Omental fat pad (tissue), 3 donors: ENCODE measurements at regions not wholly inside any gene's neighbourhood (a gene's known extent, or its start where the extent isn't known, plus 50 kb on each side); places are given as distances from the start of the nearest gene placed in this dataset.
"Not testable (repeated sequence)": the region's sequence is repeated elsewhere in the genome, so short reads cannot be mapped to it uniquely, and the experiment has no call there.

Source experiments
- ATAC-seq: fragments of 150-250 bp; one replicate; pipeline ENCODE4 v1.9.1; 2016; ENCODE audit warnings: mild to moderate bottlenecking, moderate library complexity; ENCODE audit not compliant: low FRiP score
- DNase-seq: peaks from one replicate; pipeline ENCODE4 v3.0.0-alpha.2; 2019; ENCODE audit warnings: low spot score
- TF ChIP-seq, protein P1 (sequence below), 3 donors: fragments of 450-650 bp; IDR thresholded peaks; one replicate each; pipeline ENCODE4 v1.5.1; 2016 to 2017; ENCODE audit warnings: antibody characterized with exemption in 3 of 3, mild to moderate bottlenecking in 3 of 3, moderate library complexity in 2 of 3

DNA sequence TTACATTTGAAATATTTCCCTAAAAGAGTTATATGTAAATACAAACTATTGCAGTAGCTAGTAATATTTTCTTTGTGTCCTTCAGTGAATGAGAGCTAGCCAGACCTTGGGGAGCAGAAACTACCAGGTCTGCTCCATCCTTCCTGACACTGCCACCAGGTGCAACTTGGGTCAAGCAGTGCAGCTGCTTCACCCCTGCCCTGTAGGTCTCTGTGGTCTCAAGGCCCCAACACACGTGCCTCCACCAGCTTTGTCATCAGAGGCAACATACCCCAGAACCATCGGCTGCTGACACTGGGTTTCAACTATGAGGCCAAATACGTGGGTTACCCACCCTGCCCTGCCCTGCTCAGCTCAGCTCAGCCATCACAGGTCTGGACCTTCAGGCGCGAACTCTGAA is 181.6 kb downstream of the FCRL5 start:
- ATAC-seq (no peak), DNase-seq (no peak)
- TF ChIP-seq, protein P1, sequence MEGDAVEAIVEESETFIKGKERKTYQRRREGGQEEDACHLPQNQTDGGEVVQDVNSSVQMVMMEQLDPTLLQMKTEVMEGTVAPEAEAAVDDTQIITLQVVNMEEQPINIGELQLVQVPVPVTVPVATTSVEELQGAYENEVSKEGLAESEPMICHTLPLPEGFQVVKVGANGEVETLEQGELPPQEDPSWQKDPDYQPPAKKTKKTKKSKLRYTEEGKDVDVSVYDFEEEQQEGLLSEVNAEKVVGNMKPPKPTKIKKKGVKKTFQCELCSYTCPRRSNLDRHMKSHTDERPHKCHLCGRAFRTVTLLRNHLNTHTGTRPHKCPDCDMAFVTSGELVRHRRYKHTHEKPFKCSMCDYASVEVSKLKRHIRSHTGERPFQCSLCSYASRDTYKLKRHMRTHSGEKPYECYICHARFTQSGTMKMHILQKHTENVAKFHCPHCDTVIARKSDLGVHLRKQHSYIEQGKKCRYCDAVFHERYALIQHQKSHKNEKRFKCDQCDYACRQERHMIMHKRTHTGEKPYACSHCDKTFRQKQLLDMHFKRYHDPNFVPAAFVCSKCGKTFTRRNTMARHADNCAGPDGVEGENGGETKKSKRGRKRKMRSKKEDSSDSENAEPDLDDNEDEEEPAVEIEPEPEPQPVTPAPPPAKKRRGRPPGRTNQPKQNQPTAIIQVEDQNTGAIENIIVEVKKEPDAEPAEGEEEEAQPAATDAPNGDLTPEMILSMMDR (IDR thresholded peaks at IDR 0.05), result no peak

DNA sequence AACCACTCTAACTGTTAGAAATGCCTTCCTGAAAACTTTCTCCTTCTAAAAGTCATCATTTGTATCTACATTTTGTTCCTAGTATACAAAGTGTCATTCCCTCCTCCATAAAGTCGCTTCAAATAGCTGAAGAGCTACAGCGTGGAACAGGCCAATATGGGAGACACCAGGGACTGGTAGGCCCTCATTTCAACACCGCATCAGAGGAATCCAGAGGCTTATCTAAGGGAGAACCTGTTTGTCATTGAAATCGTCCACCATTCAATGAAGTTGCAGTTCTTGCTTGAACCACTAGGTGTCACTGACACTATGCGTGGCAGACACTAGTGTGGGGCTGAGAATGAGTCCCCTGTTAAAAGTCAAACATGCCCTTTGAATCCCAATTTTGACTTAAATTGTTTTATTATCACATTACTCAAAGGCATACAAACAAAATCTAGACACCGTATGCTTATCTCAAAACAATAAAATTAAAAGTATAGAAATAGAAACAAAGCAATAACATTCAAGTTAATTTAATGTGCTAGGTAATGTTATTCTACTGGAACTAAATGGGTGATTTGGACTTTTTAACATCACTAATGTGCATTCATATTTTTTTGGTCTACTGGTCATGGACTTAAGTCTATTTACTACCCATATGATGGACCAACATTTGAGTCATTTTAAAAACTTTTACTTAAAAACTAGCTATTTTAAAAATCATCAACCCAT is 182.3 kb downstream of the FCRL5 start:
- ATAC-seq (peak; percentile 57), DNase-seq (no peak)
- TF ChIP-seq, protein P1 (IDR thresholded peaks at IDR 0.05), result peak in 2 of 3 donors; percentile 33 to 71

DNA sequence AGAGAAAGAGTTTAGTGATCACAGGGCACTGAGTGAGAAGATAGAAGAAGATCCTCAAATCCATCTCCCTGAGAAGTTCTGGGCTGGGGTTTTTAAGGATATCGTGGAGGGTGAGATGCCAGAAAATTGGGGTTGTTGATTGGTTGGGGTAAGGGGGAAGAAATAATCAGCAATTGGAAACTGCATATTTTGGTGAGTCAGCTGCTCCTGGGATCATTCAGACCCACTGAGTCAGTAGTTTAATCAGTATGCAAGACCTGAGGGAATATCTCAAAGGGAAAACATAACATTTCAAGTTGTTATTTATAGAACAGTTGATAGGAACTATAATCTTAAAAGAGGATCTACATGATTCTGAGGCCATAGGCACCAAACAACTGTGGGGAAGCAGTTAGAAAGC is 183.4 kb downstream of the FCRL5 start:
- not testable (repeated sequence) for DNase-seq, ATAC-seq

DNA sequence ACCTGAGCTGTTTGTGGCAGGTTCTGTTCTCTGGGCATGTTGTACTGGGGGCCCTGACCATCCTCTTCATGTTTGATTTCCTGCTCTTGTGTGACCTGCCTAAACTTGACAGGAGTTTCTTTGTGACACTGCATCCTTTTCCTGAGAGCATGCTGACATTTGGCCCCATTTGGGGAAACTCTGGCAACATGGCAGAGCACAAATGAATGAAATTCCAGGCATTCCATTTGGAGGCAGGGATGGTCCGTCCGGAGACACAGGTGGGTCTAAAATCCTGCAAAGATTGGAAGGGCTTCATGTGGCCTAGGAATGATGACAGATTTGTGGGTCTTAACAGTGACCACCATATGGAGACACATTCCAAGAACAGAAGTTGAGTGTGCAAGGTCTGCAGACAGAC is 184.0 kb downstream of the FCRL5 start:
- no peak for DNase-seq
- ATAC-seq, result no peak
- TF ChIP-seq, protein P1 (IDR thresholded peaks at IDR 0.05), result no peak

DNA sequence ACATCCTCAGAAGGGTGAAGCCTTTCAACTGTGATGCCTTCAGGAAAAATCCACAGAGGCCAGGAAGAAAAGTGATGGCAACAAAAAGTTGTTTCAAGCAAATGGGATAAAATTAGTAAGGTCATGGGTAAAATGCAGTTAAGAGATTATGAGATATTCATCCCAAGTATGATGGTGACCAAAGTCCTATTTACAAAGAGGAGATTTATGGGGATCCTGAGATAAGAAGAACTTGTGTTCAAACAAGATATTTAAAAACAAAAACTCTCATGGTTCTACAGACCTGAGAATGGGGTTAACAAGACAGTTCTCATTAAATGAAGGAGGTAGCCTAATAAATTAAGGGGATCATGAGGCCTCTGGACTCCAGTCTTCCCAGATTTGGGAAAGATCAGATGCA is 184.4 kb downstream of the FCRL5 start:
- no peak for DNase-seq
- TF ChIP-seq, protein P1 (IDR thresholded peaks at IDR 0.05), result no peak
- ATAC-seq, result no peak

DNA sequence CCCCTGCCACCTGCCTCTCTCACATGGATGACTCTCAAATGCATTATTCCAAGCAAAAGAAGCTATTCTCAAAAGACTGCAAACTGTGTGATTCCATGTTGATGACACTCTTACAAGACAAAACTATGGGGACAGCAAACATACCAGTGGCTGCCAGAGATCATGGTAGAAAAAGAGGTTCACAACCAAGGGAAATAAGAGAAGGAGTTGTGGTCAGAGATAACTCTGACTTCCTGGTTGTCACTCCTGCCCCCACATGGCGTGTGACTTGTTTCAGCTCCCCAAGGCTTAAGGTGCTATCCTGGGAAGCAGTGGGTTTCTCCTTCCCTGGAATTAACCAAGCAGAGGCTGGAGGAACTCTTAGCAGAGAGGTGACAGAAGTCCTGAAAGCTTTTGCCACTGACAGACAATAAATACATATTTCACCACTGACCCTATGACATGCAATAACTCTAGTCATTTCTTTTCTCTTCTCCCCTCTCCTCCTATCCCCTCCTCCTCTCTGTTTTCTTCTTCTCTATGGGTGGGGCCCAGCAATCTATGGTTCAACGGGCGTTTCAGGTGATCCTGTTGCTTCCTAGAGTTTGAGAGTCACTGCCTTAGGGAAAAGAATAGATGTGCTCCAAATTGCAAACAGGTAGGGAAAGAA is 185.1 kb downstream of the FCRL5 start:
- DNase-seq, result no peak
- TF ChIP-seq, protein P1 (IDR thresholded peaks at IDR 0.05), result no peak
- ATAC-seq, result no peak

DNA sequence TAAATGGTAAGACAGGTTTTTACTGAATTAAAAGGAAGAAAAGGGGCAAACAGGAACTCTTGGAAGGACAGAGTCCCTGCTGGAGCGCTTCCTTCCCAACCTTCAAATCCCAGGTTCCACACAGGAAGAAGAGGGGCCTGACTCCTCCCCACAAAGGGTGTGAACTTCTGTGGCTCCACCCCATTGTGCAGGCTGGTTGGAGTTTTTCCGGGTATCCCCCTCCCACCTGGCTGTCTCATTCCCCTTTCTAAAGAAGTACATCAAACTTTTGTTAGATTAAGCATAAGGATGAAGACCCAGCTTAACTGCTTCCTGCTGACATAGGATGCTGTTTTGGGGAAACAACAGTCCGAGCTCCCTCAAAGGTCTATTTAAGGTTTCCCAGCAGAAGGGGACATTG is 187.7 kb downstream of the FCRL5 start:
- ATAC-seq (no peak), DNase-seq (no peak)
- TF ChIP-seq, protein P1 (IDR thresholded peaks at IDR 0.05), result no peak
